Body of pancreas (tissue), 4 donors: ENCODE measurements at regions not wholly inside any gene's neighbourhood (a gene's known extent, or its start where the extent isn't known, plus 50 kb on each side); places are given as distances from the start of the nearest gene placed in this dataset.

Experiments used
- ATAC-seq: fragments of 150-250 bp; one replicate; pipeline ENCODE4 v1.9.1; 2016
- DNase-seq, 4 donors: peaks; one replicate each; pipeline ENCODE4 v3.0.0-alpha.2; 2019
- H3K27ac ChIP-seq, 4 donors: fragments of 200-600 bp; sonication (generic); 1 replicate in 3 of 4; 2 replicates in 1 of 4; pipeline versions ENCODE4 v1.5.1 to v1.6.1; 2016 to 2019; ENCODE audit warnings: mild to moderate bottlenecking in 1 of 4, mixed read lengths in 1 of 4, moderate library complexity in 1 of 4
- H3K27me3 ChIP-seq, 2 donors: fragments of 200-600 bp; sonication (generic); one replicate each; pipeline ENCODE4 v1.6.0; 2016; ENCODE audit warnings: mild to moderate bottlenecking in 1 of 2
- H3K36me3 ChIP-seq, 2 donors: fragments of 200-600 bp; sonication (generic); replicated peaks in 1 of 2; 2 replicates each; pipeline ENCODE4 v1.5.1; 2016; ENCODE audit warnings: low read depth in 2 of 2; ENCODE audit not compliant: insufficient read depth in 1 of 2
- H3K4me1 ChIP-seq: fragments of 200-600 bp; sonication (generic); one replicate; pipeline ENCODE4 v1.6.0; 2016
- H3K4me3 ChIP-seq, 2 donors: fragments of 200-600 bp; sonication (generic); 1 replicate in 1 of 2; 2 replicates in 1 of 2; pipeline ENCODE4 v1.5.1; 2016 to 2019
- H3K9me3 ChIP-seq, 3 donors: fragments of 200-600 bp; sonication (generic); 1 replicate in 2 of 3; 2 replicates in 1 of 3; pipeline ENCODE4 v1.5.1; 2016
- CTCF ChIP-seq, 7 experiments: fragments of 450-650 bp in 4 of 7; fragments of 200-600 bp in 3 of 7; sonication (generic) in 3 of 7; IDR thresholded peaks; one replicate each; pipeline ENCODE4 v1.5.1; 2016 to 2019; ENCODE audit warnings: antibody characterized with exemption in 7 of 7
- POLR2A ChIP-seq, 3 donors: fragments of 450-650 bp; IDR thresholded peaks; one replicate each; pipeline ENCODE4 v1.6.1; 2016; ENCODE audit warnings: antibody characterized with exemption in 3 of 3, mild to moderate bottlenecking in 2 of 3
- WGBS, 2 donors: methylation state at CpG; one replicate each; pipeline ENCODE4 v1.1.5; 2017; 5-methylcytosine and 5-hydroxymethylcytosine counted together
- intact Hi-C: fragments of 100-400 bp; cut with DNase I; formaldehyde crosslinking; loops from one replicate; pipeline ENCODE4 v1.15.1; 2023

GRCh38 chr4:37765741-37766140 is 60.7 kb upstream of the PGM2 start:
- Histone ChIP-seq H3K27ac (no peak overlapping the region), H3K4me3 (no peak overlapping the region), H3K9me3 (no peaks in the 10 kb centered on the region), H3K27me3 (no peaks in the 10 kb centered on the region), H3K36me3 (no peaks in the 10 kb centered on the region), H3K4me1 (peaks cover 40% of the 10 kb centered on the region)
- DNase-seq: no peak
- TF ChIP-seq POLR2A (IDR thresholded peaks at IDR 0.05) (no peak), CTCF (IDR thresholded peaks at IDR 0.05) (no peak)
- WGBS, 2 donors: 50 to 78% methylated on average over 1 of the region's 1 CpG
- ATAC-seq: no peak
- intact Hi-C loops: no loop called here

- H3K27ac ChIP-seq: no peak overlapping the region
- no peak for ATAC-seq
These were observed 62.7 kb upstream of the PGM2 start for GRCh38 chr4:37763831-37764230.

GRCh38 chr4:37762991-37763368 is 63.5 kb upstream of the PGM2 start:
- no peak overlapping the region for H3K27ac ChIP-seq
- peaks cover 26% of the 10 kb centered on the region for H3K4me1 ChIP-seq
- H3K27me3 ChIP-seq: no peaks in the 10 kb centered on the region
- DNase-seq (no peak), ATAC-seq (no peak)
- intact Hi-C loops: no loop called here
- no peaks in the 10 kb centered on the region for H3K9me3 ChIP-seq
- no peaks in the 10 kb centered on the region for H3K36me3 ChIP-seq
- no peak overlapping the region for H3K4me3 ChIP-seq
- 68% methylated on average over 4 of the region's 4 CpGs for WGBS, 2 donors
- TF ChIP-seq POLR2A (IDR thresholded peaks at IDR 0.05): no peak
- TF ChIP-seq CTCF (IDR thresholded peaks at IDR 0.05): no peak

More at GRCh38 chr4:37763831-37764230, 62.7 kb upstream of the PGM2 start:
- H3K27me3 ChIP-seq: no peaks in the 10 kb centered on the region
- peak in 2 of 4 donors; percentile 9 to 41 for DNase-seq
- H3K36me3 ChIP-seq: no peaks in the 10 kb centered on the region
- 34 to 39% methylated on average over 4 of the region's 4 CpGs for WGBS, 2 donors
- intact Hi-C loops: no loop called here
- no peak overlapping the region for H3K4me3 ChIP-seq
- H3K9me3 ChIP-seq: no peaks in the 10 kb centered on the region
- TF ChIP-seq POLR2A (IDR thresholded peaks at IDR 0.05) (no peak), CTCF (IDR thresholded peaks at IDR 0.05) (no peak)
- H3K4me1 ChIP-seq: peaks cover 26% of the 10 kb centered on the region

GRCh38 chr4:37762294-37762990 is 64.0 kb upstream of the PGM2 start:
- DNase-seq: peak in 1 of 4 donors; percentile 21
- TF ChIP-seq CTCF (IDR thresholded peaks at IDR 0.05): no peak
- no peak for TF ChIP-seq POLR2A (IDR thresholded peaks at IDR 0.05)
- Histone ChIP-seq H3K4me1 (peaks cover 24% of the 10 kb centered on the region), H3K4me3 (no peak overlapping the region), H3K36me3 (no peaks in the 10 kb centered on the region), H3K9me3 (no peaks in the 10 kb centered on the region), H3K27ac (no peak overlapping the region), H3K27me3 (no peaks in the 10 kb centered on the region)
- ATAC-seq: no peak
- 79 to 90% methylated on average over 3 of the region's 3 CpGs for WGBS, 2 donors
- intact Hi-C loops: no loop called here

- H3K36me3 ChIP-seq: no peaks in the 10 kb centered on the region
- intact Hi-C loops: no loop called here
- DNase-seq: peak in 1 of 4 donors; percentile 26
- 80 to 90% methylated on average over 3 of the region's 3 CpGs for WGBS, 2 donors
- no peaks in the 10 kb centered on the region for H3K27me3 ChIP-seq
- peaks cover 23% of the 10 kb centered on the region for H3K4me1 ChIP-seq
- no peak overlapping the region for H3K27ac ChIP-seq
- no peaks in the 10 kb centered on the region for H3K9me3 ChIP-seq
- no peak overlapping the region for H3K4me3 ChIP-seq
- peak; percentile 63 for ATAC-seq
- TF ChIP-seq POLR2A (IDR thresholded peaks at IDR 0.05) (no peak), CTCF (IDR thresholded peaks at IDR 0.05) (no peak)
These were observed 65.6 kb upstream of the PGM2 start for GRCh38 chr4:37760840-37761239.
